H9 (cell line): ENCODE measurements at regions not wholly inside any gene's neighbourhood (a gene's known extent, or its start where the extent isn't known, plus 50 kb on each side); places are given as distances from the start of the nearest gene placed in this dataset.

Experiments
- DNase-seq: peaks from one replicate; pipeline ENCODE4 v3.0.0-alpha.2; 2017
- H2AFZ ChIP-seq: one replicate; pipeline ENCODE4 v1.6.1; 2013; ENCODE audit warnings: mild to moderate bottlenecking, low read length, control low read depth, moderate library complexity
- H2AK5ac ChIP-seq: 2 replicates; pipeline ENCODE4 v1.6.1; 2013; ENCODE audit warnings: low read length, control low read depth, mixed read lengths; ENCODE audit not compliant: insufficient read length
- H2BK120ac ChIP-seq: one replicate; pipeline ENCODE4 v1.6.1; 2013; ENCODE audit warnings: low read depth, mild to moderate bottlenecking, low read length, control low read depth, inconsistent platforms; ENCODE audit not compliant: poor library complexity, severe bottlenecking
- H2BK12ac ChIP-seq: 2 replicates; pipeline ENCODE4 v1.6.1; 2013; ENCODE audit warnings: low read length, control low read depth, mixed read lengths, low read depth; ENCODE audit not compliant: insufficient read length
- H2BK15ac ChIP-seq: 2 replicates; pipeline ENCODE4 v1.6.1; 2013; ENCODE audit warnings: low read depth, low read length, control low read depth
- H2BK20ac ChIP-seq: one replicate; pipeline ENCODE4 v1.6.1; 2013; ENCODE audit warnings: low read depth, mild to moderate bottlenecking, low read length, control low read depth, inconsistent platforms; ENCODE audit not compliant: poor library complexity, severe bottlenecking
- H2BK5ac ChIP-seq: 2 replicates; pipeline ENCODE4 v1.6.1; 2013; ENCODE audit warnings: low read length, control low read depth, mixed read lengths; ENCODE audit not compliant: insufficient read length
- H3K14ac ChIP-seq: 2 replicates; pipeline ENCODE4 v1.6.1; 2013; ENCODE audit warnings: low read length, control low read depth; ENCODE audit not compliant: insufficient read depth
- H3K18ac ChIP-seq: 2 replicates; pipeline ENCODE4 v1.6.1; 2013; ENCODE audit warnings: low read depth, mild to moderate bottlenecking, mixed read lengths, low read length, control low read depth; ENCODE audit not compliant: insufficient read length
- H3K23ac ChIP-seq: 2 replicates; pipeline ENCODE4 v1.6.1; 2013; ENCODE audit warnings: low read length, control low read depth, mixed read lengths, low read depth; ENCODE audit not compliant: insufficient read length
- H3K23me2 ChIP-seq: 2 replicates; pipeline ENCODE4 v1.6.1; 2013; ENCODE audit warnings: low read depth, mild to moderate bottlenecking, mixed read lengths, low read length, control low read depth; ENCODE audit not compliant: insufficient read length, poor library complexity, severe bottlenecking
- H3K27ac ChIP-seq: 2 replicates; pipeline ENCODE4 v1.5.1; 2013; ENCODE audit warnings: low read length, control low read depth, mixed read lengths, low read depth; ENCODE audit not compliant: insufficient read length
- H3K27me3 ChIP-seq: 2 replicates; pipeline ENCODE4 v1.6.1; 2013; ENCODE audit warnings: low read length, control low read depth, inconsistent platforms; ENCODE audit not compliant: insufficient read depth
- H3K4ac ChIP-seq: 2 replicates; pipeline ENCODE4 v1.6.1; 2013; ENCODE audit warnings: low read depth, mild to moderate bottlenecking, control low read depth, inconsistent platforms, low read length, moderate library complexity
- H3K4me1 ChIP-seq: 2 replicates; pipeline ENCODE4 v1.6.1; 2013; ENCODE audit warnings: low read length, control low read depth, inconsistent platforms; ENCODE audit not compliant: insufficient read depth
- H3K4me2 ChIP-seq: 2 replicates; pipeline ENCODE4 v1.6.1; 2013; ENCODE audit warnings: low read length, control low read depth, mixed read lengths; ENCODE audit not compliant: insufficient read length, insufficient read depth
- H3K56ac ChIP-seq: 2 replicates; pipeline ENCODE4 v1.6.1; 2013; ENCODE audit warnings: low read depth, mild to moderate bottlenecking, mixed read lengths, low read length, control low read depth; ENCODE audit not compliant: insufficient read length
- H3K79me1 ChIP-seq: 2 replicates; pipeline ENCODE4 v1.6.1; 2013; ENCODE audit warnings: low read depth, mild to moderate bottlenecking, moderate library complexity, low read length, control low read depth, inconsistent platforms; ENCODE audit not compliant: insufficient read depth, poor library complexity, severe bottlenecking
- H3K79me2 ChIP-seq: 2 replicates; pipeline ENCODE4 v1.6.1; 2013; ENCODE audit warnings: low read length, control low read depth, inconsistent platforms; ENCODE audit not compliant: insufficient read depth
- H3K9ac ChIP-seq: 2 replicates; pipeline ENCODE4 v1.6.1; 2013; ENCODE audit warnings: low read length, control low read depth, mixed read lengths; ENCODE audit not compliant: insufficient read length; ENCODE audit errors: extremely low read depth
- H3K9me3 ChIP-seq: one replicate; pipeline ENCODE4 v1.6.1; 2013; ENCODE audit warnings: low read depth, low read length, inconsistent platforms; ENCODE audit not compliant: control insufficient read depth
- H3T11ph ChIP-seq: one replicate; pipeline ENCODE4 v1.6.1; 2013; ENCODE audit warnings: mild to moderate bottlenecking, low read length, control low read depth, inconsistent platforms
- H4K20me1 ChIP-seq: one replicate; pipeline ENCODE4 v1.6.1; 2013; ENCODE audit not compliant: control insufficient read depth, insufficient read length, insufficient read depth
- H4K5ac ChIP-seq: 2 replicates; pipeline ENCODE4 v1.6.1; 2013; ENCODE audit warnings: low read depth, mild to moderate bottlenecking, mixed read lengths, low read length, control low read depth; ENCODE audit not compliant: insufficient read length
- H4K8ac ChIP-seq: replicated peaks from 2 replicates; pipeline ENCODE4 v1.6.1; 2013; ENCODE audit warnings: low read length, control low read depth, mixed read lengths, low read depth; ENCODE audit not compliant: insufficient read length
- H4K91ac ChIP-seq: 2 replicates; pipeline ENCODE4 v1.6.1; 2013; ENCODE audit warnings: low read depth, mild to moderate bottlenecking, moderate library complexity, mixed read lengths, low read length, control low read depth; ENCODE audit not compliant: insufficient read length
- H3K27ac Mint-ChIP-seq, 3 experiments: 2 replicates in 2 of 3; 3 replicates in 1 of 3; pipeline ENCODE4 v1.8.0; 2020 to 2021; ENCODE audit warnings: mixed read lengths in 3 of 3, mild to moderate bottlenecking in 1 of 3, moderate library complexity in 1 of 3
- H3K27me3 Mint-ChIP-seq: 2 replicates; pipeline ENCODE4 v1.8.0; 2021; ENCODE audit warnings: low read depth, mild to moderate bottlenecking, moderate library complexity, mixed read lengths
- H3K36me3 Mint-ChIP-seq, 3 experiments: 2 replicates in 2 of 3; 3 replicates in 1 of 3; pipeline ENCODE4 v1.8.0; 2020 to 2021; ENCODE audit warnings: low read depth in 3 of 3, mixed read lengths in 3 of 3; ENCODE audit not compliant: insufficient read depth in 1 of 3
- H3K4me1 Mint-ChIP-seq, 2 experiments: 2 replicates each; pipeline ENCODE4 v1.8.0; 2020; ENCODE audit warnings: mixed read lengths in 2 of 2
- H3K4me3 Mint-ChIP-seq, 2 experiments: 2 replicates in 1 of 2; 3 replicates in 1 of 2; pipeline ENCODE4 v1.8.0; 2020 to 2021; ENCODE audit warnings: mild to moderate bottlenecking in 2 of 2, mixed read lengths in 2 of 2, moderate library complexity in 1 of 2
- H3K9me3 Mint-ChIP-seq, 2 experiments: 2 replicates in 1 of 2; 3 replicates in 1 of 2; pipeline ENCODE4 v1.8.0; 2020; ENCODE audit warnings: mild to moderate bottlenecking in 2 of 2, mixed read lengths in 2 of 2, moderate library complexity in 1 of 2
- CTCF ChIP-seq: fragments of 200-600 bp; sonication (generic); conservative IDR thresholded peaks from 3 replicates; pipeline ENCODE4 v1.8.0; 2021; ENCODE audit warnings: antibody characterized with exemption, mild to moderate bottlenecking
- WGBS: extraction: QIAGEN DNeasy Blood & Tissue Kit; methylation state at CpG from one replicate; pipeline ENCODE4 v1.1.7; 2013; ENCODE audit warnings: missing lambda C conversion rate, low lambda C conversion rate, mixed read lengths; ENCODE audit not compliant: insufficient read length; ENCODE audit errors: extremely low coverage; 5-methylcytosine and 5-hydroxymethylcytosine counted together

GRCh38 chr5:141747152-141748141, 65.4 kb upstream of the ARAP3 start:
- H3K4me1 Mint-ChIP-seq = peaks cover 13 to 30% of the 10 kb centered on the region in 2 experiments
- H2BK120ac ChIP-seq = no peak overlapping the region
- no peak overlapping the region for H4K8ac ChIP-seq
- H3K27me3 ChIP-seq = no peaks in the 10 kb centered on the region; the same call in 1 of the 2 replicates
- H3K9ac ChIP-seq = no peak overlapping the region
- no peak overlapping the region for H2AFZ ChIP-seq
- no peak overlapping the region for H3K27ac ChIP-seq
- H2BK20ac ChIP-seq = no peak overlapping the region
- H3K4ac ChIP-seq = no peak overlapping the region
- no peaks in the 10 kb centered on the region for H4K20me1 ChIP-seq
- H3K56ac ChIP-seq = no peak overlapping the region
- no peaks in the 10 kb centered on the region; a peak in 2 of 5 replicates for H3K9me3 Mint-ChIP-seq
- H3K18ac ChIP-seq = no peak overlapping the region
- H3K36me3 Mint-ChIP-seq = no peaks in the 10 kb centered on the region
- no peak overlapping the region for H2BK12ac ChIP-seq
- H3K79me2 ChIP-seq = no peaks in the 10 kb centered on the region
- H4K5ac ChIP-seq = no peak overlapping the region
- no peak overlapping the region for H4K91ac ChIP-seq
- TF ChIP-seq CTCF = no peak
- peaks cover 30% of the 10 kb centered on the region for H3K27me3 Mint-ChIP-seq
- H3K79me1 ChIP-seq = no peaks in the 10 kb centered on the region
- H3K23ac ChIP-seq = no peak overlapping the region
- H3K27ac Mint-ChIP-seq = no peak overlapping the region
- H2AK5ac ChIP-seq = no peak overlapping the region
- no peak overlapping the region for H3K14ac ChIP-seq
- no peaks in the 10 kb centered on the region for H3K9me3 ChIP-seq
- 0 out of 5 replicates have a peak overlapping the region, but pooled peaks of 1 of the 2 experiments have one; percentile 10 for H3K4me3 Mint-ChIP-seq
- no peaks in the 10 kb centered on the region for H3K4me1 ChIP-seq
- WGBS = no CpG with 5 or more reads among the region's 11 CpGs
- no peak overlapping the region for H2BK5ac ChIP-seq
- no peak overlapping the region for H3K4me2 ChIP-seq
- DNase-seq = peak; percentile 93
- H3T11ph ChIP-seq = no peak overlapping the region
- no peak overlapping the region for H2BK15ac ChIP-seq
- H3K23me2 ChIP-seq = no peaks in the 10 kb centered on the region
